Nephron progenitor cell (in vitro differentiated cells): ENCODE measurements at regions not wholly inside any gene's neighbourhood (a gene's known extent, or its start where the extent isn't known, plus 50 kb on each side); places are given as distances from the start of the nearest gene placed in this dataset.

Experiments used
- DNase-seq: peaks from one replicate; pipeline ENCODE4 v3.0.0; 2021
- H3K27ac Mint-ChIP-seq: 2 replicates; pipeline ENCODE4 v1.8.0; 2021; ENCODE audit warnings: mild to moderate bottlenecking, moderate library complexity, mixed read lengths
- H3K27me3 Mint-ChIP-seq: 2 replicates; pipeline ENCODE4 v1.8.0; 2021; ENCODE audit warnings: mild to moderate bottlenecking, low read depth, mixed read lengths; ENCODE audit not compliant: poor library complexity
- H3K36me3 Mint-ChIP-seq: 2 replicates; pipeline ENCODE4 v1.8.0; 2021; ENCODE audit warnings: low read depth, mixed read lengths
- H3K4me1 Mint-ChIP-seq: 2 replicates; pipeline ENCODE4 v1.8.0; 2021; ENCODE audit warnings: mixed read lengths
- H3K4me3 Mint-ChIP-seq: 2 replicates; pipeline ENCODE4 v1.8.0; 2021; ENCODE audit warnings: mild to moderate bottlenecking, moderate library complexity, mixed read lengths
- H3K9me3 Mint-ChIP-seq: 2 replicates; pipeline ENCODE4 v1.8.0; 2021; ENCODE audit warnings: mild to moderate bottlenecking, moderate library complexity, mixed read lengths
- CTCF ChIP-seq: fragments of 200-600 bp; sonication (generic); IDR thresholded peaks from 2 replicates; pipeline ENCODE4 v1.5.0; 2021; ENCODE audit warnings: antibody characterized with exemption

DNA sequence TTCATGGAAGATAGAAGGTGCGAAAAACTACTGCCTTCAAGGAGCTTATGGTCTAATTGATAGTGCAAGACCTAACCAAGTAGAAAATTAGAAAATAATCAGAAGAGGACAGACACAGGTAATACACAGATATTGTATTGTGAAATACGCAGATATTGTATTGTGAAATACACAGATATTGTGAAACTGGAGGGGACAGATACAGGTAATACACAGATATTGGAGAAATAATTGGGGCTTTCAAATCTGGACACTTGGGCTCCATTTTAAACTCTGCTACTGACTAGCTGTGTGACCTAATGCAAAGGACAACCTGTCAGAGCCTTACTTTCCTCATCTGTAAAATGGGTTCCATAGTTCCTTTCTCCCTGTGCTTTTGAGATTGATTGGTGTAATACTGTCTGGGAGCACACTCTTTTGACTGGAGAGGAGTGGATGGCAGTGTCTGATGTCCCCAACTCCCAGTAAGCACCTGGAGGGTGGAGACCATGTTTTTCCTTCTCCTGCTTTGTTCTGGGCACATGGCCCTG is 272.8 kb downstream of the TLE3 start:
- H3K27ac Mint-ChIP-seq: no peak overlapping the region
- peaks cover 12% of the 10 kb centered on the region for H3K27me3 Mint-ChIP-seq
- no peaks in the 10 kb centered on the region for H3K36me3 Mint-ChIP-seq
- H3K4me1 Mint-ChIP-seq: peaks cover 31% of the 10 kb centered on the region
- no peak overlapping the region for H3K4me3 Mint-ChIP-seq
- TF ChIP-seq CTCF: no peak
- DNase-seq: no peak
- no peaks in the 10 kb centered on the region for H3K9me3 Mint-ChIP-seq

DNA sequence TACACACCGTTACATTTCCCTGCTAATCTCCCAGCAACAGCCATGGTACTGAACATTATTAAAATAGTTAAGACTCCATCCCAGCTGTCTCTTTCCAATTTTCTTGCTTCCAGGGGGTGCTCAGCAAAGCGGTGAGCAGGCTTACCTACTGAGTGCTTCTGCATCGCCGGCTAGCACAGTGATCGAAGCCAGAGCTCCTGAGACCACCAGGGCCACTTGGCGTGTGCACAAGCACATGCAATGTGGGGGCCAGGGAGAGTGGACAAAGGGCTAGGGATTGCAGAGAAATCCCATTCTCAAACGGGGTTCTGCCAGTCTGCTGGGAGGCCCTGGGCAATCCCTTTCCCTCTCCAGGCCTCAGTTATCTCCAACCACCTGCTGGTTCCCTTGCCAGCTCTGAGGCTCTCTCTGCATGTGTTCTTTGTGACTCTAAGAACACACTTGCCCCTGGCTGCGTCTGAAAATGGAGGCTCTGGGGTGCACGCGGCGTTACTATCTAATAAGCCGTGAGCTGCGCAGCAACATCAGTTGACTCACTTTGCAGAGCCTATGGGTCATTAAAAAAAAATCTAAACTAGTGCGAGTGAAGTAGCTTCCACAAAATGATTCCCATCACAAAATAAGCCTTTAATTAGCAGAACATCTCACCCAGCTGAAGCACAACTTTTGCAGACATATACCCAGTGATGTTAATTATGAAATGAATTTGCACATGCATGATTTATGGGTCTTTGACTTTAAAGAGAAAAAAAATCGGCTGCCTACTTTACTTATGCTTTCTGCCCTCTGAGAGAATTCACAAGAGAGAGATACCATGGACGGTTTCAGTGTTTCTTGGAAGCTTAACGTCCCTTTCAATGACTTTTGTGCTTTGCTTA is 271.5 kb downstream of the TLE3 start:
- no peak overlapping the region for H3K27ac Mint-ChIP-seq
- H3K27me3 Mint-ChIP-seq: peaks cover 14% of the 10 kb centered on the region
- peaks cover 24% of the 10 kb centered on the region for H3K4me1 Mint-ChIP-seq

GRCh38 chr15:69826819-69827175 is 270.9 kb downstream of the TLE3 start:
- Mint-ChIP-seq H3K27ac (no peak overlapping the region), H3K9me3 (no peaks in the 10 kb centered on the region), H3K4me3 (no peak overlapping the region), H3K27me3 (peaks cover 10% of the 10 kb centered on the region), H3K4me1 (peaks cover 22% of the 10 kb centered on the region), H3K36me3 (no peaks in the 10 kb centered on the region)
- TF ChIP-seq CTCF: no peak
- no peak for DNase-seq

More for the DNA sequence above, 271.5 kb downstream of the TLE3 start:
- TF ChIP-seq CTCF: no peak
- Mint-ChIP-seq H3K36me3 (no peaks in the 10 kb centered on the region), H3K4me3 (no peak overlapping the region), H3K9me3 (no peaks in the 10 kb centered on the region)
- no peak for DNase-seq

DNA sequence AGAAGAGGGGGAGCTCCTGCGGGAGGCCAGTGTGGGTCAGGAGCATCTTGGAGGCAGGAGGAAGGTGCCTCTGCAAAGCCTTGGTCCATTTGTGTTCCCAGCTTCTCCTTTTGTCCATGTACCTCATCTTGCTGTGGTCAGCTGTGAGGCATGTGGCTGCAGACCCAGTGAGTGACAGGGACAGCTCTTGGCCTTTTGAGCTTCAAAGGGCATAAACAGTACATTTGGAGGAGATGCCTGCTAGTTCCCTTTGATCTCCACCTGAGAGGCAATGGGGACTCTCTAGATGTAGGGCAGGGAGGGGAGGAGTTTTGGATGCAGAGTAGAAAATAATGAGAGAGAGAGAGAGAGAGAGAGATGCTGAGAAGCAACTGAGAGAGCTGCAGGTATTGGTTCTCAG is 270.0 kb downstream of the TLE3 start:
- Mint-ChIP-seq H3K27ac (no peak overlapping the region), H3K27me3 (peaks cover 11% of the 10 kb centered on the region), H3K4me3 (no peak overlapping the region), H3K9me3 (no peaks in the 10 kb centered on the region), H3K4me1 (peaks cover 22% of the 10 kb centered on the region), H3K36me3 (no peaks in the 10 kb centered on the region)
- no peak for TF ChIP-seq CTCF
- no peak for DNase-seq

- peaks cover 22% of the 10 kb centered on the region for H3K4me1 Mint-ChIP-seq
- no peaks in the 10 kb centered on the region for H3K36me3 Mint-ChIP-seq
- no peak overlapping the region for H3K4me3 Mint-ChIP-seq
- H3K27me3 Mint-ChIP-seq: peaks cover 13% of the 10 kb centered on the region
- no peaks in the 10 kb centered on the region for H3K9me3 Mint-ChIP-seq
- DNase-seq: no peak
- H3K27ac Mint-ChIP-seq: no peak overlapping the region
- TF ChIP-seq CTCF: no peak
These were observed 269.4 kb downstream of the TLE3 start for GRCh38 chr15:69828181-69828828.
